ENCODE measurements at regions not wholly inside any gene's neighbourhood (a gene's known extent, or its start where the extent isn't known, plus 50 kb on each side); places are given as distances from the start of the nearest gene placed in this dataset.

DNA sequence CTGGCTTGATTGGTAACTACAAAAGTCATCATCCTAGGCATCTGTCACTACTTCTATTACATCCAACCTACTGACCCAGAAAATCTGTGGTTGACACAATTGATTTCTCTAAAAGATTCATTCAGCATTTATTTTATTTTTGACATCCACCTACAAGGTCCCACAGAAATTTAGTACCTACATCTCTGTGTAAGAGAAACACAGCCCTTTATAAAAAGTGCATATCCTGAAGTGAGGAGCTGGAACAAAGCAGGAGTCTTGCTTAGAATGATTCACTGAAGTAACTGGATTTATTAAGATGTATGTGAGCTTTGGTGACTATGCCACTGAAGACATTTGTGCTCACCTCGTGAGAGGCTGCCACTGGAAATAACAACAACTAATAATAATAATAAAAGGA is 391.0 kb downstream of the GPAT3 start:
- H3K4me3 ChIP-seq (replicated peaks; ENCODE audit: low read depth, low read length): no peak overlapping the region
- no peak for DNase-seq (ENCODE audit: extremely low read depth, low read depth)
- no peak for TF ChIP-seq CTCF (IDR thresholded peaks at IDR 0.05; ENCODE audit: low read depth, low read length, missing control alignments)

DNA sequence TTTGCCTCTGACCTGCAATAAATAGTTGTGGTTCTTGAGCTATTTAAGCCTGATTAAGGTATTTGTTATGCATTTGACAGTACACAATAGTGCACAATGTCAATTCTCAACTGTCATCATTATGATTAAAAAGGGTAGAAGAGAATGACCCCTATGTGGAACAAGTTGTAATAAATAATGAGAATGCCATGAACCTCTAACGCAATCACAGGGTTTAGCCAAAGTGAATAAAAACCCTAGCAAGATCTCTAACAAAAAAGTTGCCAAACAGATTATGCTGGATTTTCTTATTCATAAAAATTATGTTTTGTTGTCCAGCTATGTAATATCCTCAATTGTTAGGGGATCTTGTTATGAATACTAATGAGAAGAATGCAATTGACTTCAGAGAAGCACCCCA is 387.4 kb downstream of the GPAT3 start:
- H3K4me3 ChIP-seq (replicated peaks; ENCODE audit: low read depth, low read length): no peak overlapping the region
- no peak for DNase-seq (ENCODE audit: extremely low read depth, low read depth)
- TF ChIP-seq CTCF (IDR thresholded peaks at IDR 0.05; ENCODE audit: low read depth, low read length, missing control alignments): no peak

GRCh38 chr4:83922402-83922801 is 386.5 kb downstream of the GPAT3 start:
- TF ChIP-seq CTCF (IDR thresholded peaks at IDR 0.05; ENCODE audit: low read depth, low read length, missing control alignments): no peak
- no peak overlapping the region for H3K4me3 ChIP-seq (replicated peaks; ENCODE audit: low read depth, low read length)
- no peak for DNase-seq (ENCODE audit: extremely low read depth, low read depth)

DNA sequence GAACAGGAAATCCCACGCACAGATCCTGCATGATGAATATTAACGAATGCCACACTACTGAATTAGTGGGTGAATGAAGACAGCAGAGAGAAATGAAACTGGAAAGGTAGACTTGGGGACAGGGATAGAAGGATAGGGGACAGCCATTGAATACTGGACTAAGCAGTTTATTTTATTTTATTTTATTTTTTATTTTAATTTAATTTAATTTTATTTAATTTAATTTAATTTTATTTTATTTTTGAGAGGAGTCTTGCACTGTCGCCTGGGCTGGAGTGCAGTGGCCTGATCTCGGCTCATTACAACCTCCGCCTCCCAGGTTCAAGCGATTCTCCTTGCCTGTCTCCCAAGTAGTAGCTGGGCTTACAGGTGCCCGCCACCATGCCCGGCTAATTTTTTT is 385.2 kb downstream of the GPAT3 start:
- TF ChIP-seq CTCF (IDR thresholded peaks at IDR 0.05; ENCODE audit: low read depth, low read length, missing control alignments): no peak
- no peak for DNase-seq (ENCODE audit: extremely low read depth, low read depth)
- H3K4me3 ChIP-seq (replicated peaks; ENCODE audit: low read depth, low read length): no peak overlapping the region

GRCh38 chr4:83920375-83920774 is 384.5 kb downstream of the GPAT3 start:
- H3K4me3 ChIP-seq (replicated peaks; ENCODE audit: low read depth, low read length): no peak overlapping the region
- no peak for DNase-seq (ENCODE audit: extremely low read depth, low read depth)
- TF ChIP-seq CTCF (IDR thresholded peaks at IDR 0.05; ENCODE audit: low read depth, low read length, missing control alignments): no peak

DNA sequence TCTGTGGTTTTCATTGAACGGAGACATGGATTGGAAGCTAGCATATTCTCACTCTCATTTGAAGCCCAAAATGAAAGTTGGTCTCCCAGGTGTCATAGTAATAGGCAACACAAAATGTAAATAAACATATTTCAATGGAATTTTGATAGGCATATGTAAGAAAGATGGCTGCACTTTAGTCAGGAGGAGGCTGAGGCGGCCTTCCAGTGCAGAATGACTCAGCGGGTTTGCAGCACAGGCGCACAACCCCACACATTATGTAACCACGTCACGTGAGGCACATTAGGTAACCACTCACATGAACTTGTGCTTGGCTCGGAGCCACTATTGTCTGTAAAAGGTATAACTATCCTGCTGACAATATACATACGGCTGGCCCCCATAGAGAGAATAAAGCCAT is 381.7 kb downstream of the GPAT3 start:
- H3K4me3 ChIP-seq (replicated peaks; ENCODE audit: low read depth, low read length): no peak overlapping the region
- no peak for TF ChIP-seq CTCF (IDR thresholded peaks at IDR 0.05; ENCODE audit: low read depth, low read length, missing control alignments)
- DNase-seq (ENCODE audit: extremely low read depth, low read depth): no peak

- TF ChIP-seq CTCF (IDR thresholded peaks at IDR 0.05; ENCODE audit: low read depth, low read length, missing control alignments): no peak
- H3K4me3 ChIP-seq (replicated peaks; ENCODE audit: low read depth, low read length): no peak overlapping the region
- no peak for DNase-seq (ENCODE audit: extremely low read depth, low read depth)
Observed at GRCh38 chr4:83910693-83911092, 374.8 kb downstream of the GPAT3 start.

Measured in HFF-Myc (cell line).